OCI-M2 (cell line): ENCODE measurements at regions not wholly inside any gene's neighbourhood (a gene's known extent, or its start where the extent isn't known, plus 50 kb on each side); places are given as distances from the start of the nearest gene placed in this dataset.

Experiments used
- DNase-seq: peaks from one replicate; lab custom pipeline; 2025; ENCODE audit not compliant: unreplicated experiment; lab: John Stamatoyannopoulos, UW

GRCh38 chr13:73421310-73421912 lies 362.6 kb downstream of the KLF5 start:
- no peak for DNase-seq

- DNase-seq: no peak
These were observed 360.4 kb downstream of the KLF5 start for GRCh38 chr13:73419186-73419585.

DNA sequence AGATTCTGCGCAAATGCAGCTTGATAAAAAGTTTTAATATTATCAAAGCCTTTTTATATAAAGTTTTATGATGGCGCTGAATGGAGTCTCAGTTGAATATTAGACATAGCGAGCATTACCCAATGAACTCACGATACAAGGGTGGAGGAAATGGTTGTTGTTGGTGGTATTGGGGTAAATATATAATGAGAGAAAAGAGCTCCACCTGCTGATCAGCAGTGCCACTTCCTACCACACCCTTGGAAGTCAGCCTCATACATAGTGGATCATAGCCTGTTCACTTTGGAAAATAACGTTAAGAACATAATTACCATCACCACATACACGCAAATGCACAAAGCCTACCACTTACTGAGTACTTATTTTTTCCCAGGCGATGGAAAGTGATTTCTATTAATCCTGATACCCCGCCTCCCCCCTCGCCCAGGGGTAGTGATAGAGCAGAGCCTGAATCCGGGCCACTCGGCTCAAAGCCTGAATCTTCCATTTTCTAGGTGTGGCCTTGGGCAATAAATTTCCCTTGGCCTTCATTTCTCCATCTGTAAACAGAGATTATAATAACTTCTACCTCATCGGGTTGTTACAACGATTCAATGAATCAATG lies 358.3 kb downstream of the KLF5 start:
- no peak for DNase-seq

- DNase-seq: no peak
These were observed 357.3 kb downstream of the KLF5 start for GRCh38 chr13:73416093-73416492.

GRCh38 chr13:73413656-73414055 lies 354.9 kb downstream of the KLF5 start:
- no peak for DNase-seq

GRCh38 chr13:73412933-73413332 lies 354.1 kb downstream of the KLF5 start:
- no peak for DNase-seq

GRCh38 chr13:73411067-73411809 lies 352.4 kb downstream of the KLF5 start:
- no peak for DNase-seq

- no peak for DNase-seq
These were observed 347.6 kb downstream of the KLF5 start for GRCh38 chr13:73406454-73406853.

- no peak for DNase-seq
These were observed 345.8 kb downstream of the KLF5 start for GRCh38 chr13:73404581-73404980.

DNA sequence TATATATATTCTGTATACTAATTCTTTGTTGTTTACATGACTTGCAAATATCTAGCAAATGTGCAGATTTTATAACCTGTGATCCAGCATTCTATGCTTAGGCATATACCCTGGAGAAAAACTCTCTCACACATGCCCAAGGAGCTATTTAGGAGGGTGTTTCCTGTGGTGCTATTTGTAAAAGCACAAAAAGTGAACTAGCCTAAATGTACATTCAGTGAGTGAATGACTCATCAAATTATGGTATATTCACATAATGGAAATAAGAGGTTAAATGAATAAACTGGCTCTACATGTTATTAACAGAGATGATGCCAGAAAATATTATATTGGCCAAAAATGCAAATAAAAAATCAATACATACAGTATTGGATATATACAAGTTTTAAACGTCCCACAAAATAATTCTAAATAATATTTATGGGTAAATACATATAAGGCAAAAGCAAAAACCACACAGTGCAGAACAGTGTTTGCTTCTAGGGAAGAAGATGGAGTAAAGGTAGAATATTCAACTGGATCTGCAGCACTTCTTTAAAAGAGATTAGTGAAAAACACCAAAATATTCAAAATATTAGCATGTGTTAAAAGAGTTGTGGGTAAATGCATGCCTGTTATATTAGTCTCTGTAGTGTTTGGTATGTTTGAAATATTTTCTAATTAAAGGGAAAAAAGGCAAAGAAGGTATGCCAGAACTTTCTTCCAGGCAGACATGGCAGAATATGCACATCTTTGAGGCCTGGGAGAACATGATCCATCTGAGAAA lies 344.7 kb downstream of the KLF5 start:
- no peak for DNase-seq

- DNase-seq: no peak
These were observed 343.0 kb downstream of the KLF5 start for GRCh38 chr13:73401769-73402168.

DNA sequence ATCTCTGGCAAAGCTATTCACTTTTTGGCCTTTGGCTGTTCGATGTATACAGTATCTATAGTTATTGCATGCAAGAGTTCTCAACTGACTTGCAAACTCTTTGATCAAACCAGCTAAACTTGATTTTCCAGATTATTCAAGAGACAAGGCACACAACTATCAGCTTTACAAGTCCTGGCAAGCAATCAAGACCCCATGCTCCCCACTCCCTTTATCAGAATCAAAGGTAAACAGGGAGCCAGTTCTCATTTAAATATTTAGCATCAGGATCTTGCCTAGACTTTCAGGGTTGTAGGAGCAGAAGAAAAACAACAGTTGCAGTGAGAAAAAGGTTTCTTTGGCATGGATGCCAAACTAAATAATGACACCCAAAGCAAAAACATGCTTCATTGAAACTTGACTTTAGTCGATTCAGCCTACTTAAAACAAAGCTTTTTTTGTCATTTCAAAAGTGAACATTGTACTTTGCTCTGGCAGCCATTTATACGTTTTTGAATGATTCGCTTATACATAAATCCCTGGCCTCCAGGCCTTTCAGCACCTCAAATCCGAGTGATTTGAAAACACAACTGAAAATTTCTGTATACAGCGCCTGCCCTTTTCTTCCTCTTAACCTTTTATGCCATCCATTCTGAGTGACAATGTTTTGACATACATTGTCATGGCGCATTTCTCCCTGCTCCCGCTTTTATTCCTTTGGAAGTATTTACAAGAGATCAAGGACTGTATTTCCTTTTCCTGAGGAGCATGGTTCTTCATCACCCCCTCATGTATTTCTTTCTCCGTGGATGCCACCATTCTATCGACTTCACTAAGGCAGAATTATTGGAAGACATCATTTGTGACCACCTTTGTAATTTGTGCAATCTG lies 340.8 kb downstream of the KLF5 start:
- DNase-seq: no peak

- no peak for DNase-seq
These were observed 338.9 kb downstream of the KLF5 start for GRCh38 chr13:73397496-73398305.

GRCh38 chr13:73394066-73394465 lies 335.3 kb downstream of the KLF5 start:
- no peak for DNase-seq

DNA sequence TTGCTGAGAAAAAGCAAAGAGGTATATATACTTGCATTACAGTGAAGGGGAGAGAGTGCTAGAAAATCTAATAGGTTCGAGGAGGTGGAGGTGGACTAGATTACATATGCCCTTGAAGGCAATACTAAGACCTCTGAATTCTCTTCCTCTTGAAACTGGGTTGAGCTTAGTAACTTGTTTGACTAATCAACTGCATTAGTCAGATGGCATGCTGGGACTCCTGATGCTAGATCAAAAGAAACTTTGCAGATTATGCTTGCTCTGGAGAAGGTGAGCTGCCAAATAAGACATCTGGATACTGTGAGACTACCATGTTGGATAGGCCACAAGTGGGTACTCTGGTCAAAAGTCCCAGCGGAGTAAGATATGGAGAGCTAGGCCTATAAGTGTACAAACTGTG lies 331.3 kb downstream of the KLF5 start:
- no peak for DNase-seq

DNA sequence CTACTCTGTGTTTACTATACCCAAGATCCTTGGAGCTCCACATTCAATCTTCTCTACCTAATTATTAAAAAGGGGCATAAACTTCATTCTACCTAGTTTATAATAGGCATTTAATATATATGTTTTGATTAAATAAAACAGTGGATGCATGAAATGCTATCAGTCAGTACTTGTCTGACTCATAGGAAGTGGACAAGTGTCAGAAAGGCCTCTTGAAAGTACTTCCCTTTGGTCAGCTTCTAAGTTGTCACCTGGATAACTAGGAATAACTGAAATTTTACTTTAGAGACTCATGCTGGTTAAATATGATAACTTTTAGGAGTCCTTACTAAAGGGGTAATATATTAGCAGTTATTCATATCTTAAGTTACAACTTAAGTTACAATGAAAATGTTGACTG lies 329.8 kb downstream of the KLF5 start:
- no peak for DNase-seq

- DNase-seq: no peak
These were observed 328.5 kb downstream of the KLF5 start for GRCh38 chr13:73387318-73387717.

DNA sequence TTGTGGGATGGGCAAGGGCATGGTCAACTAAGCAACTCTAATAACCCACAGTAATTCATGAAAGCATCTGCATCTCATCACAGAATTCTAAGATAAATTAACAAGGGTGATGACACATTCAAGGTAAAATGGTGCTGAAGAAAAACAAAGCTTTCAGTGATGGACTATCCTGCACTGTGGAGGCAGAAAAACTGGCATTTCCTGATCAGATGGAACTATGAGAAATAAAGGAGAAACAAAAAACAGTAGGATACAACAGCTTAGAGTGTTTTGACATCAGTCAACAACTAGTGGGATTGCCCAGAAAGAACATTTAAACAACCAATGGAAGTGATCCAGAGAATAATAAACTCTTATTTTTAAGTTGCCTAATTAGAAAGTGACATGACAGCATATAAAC lies 327.0 kb downstream of the KLF5 start:
- no peak for DNase-seq

GRCh38 chr13:73372666-73373627 lies 314.1 kb downstream of the KLF5 start:
- no peak for DNase-seq
